ENCODE measurements at regions not wholly inside any gene's neighbourhood (a gene's known extent, or its start where the extent isn't known, plus 50 kb on each side); places are given as distances from the start of the nearest gene placed in this dataset.

DNA sequence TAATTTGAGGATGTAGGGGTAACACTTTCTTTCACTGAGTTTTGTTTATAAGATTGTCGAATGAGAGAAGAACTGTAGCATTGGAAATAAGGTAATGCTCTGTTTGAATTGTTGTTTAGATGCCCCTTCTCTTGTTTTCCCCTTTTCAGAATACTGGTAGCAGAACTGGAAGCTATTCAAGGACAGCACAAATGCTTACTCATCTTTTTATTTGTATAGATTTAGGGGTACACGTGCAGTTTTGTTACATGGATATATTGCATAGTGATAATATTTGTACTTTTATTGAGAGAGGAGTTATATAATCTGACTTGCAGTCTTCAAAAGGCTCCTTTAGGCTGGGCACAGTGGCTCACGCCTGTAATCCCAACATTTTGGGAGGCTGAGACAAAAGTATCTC is 145.4 kb upstream of the HAND2 start:
- ATAC-seq (no peak), DNase-seq (ENCODE audit: low read depth, low spot score) (no peak)
- Histone ChIP-seq H3K36me3 (ENCODE audit: control insufficient read depth in 1 of 2, insufficient read depth in 2 of 2, low read length in 2 of 2) (no peaks in the 10 kb centered on the region), H3K27ac (ENCODE audit: low read depth, low read length) (no peak overlapping the region), H3K4me3 (replicated peaks in 1 of 2; ENCODE audit: low read depth in 1 of 2, low read length in 2 of 2) (no peak overlapping the region), H4K20me1 (ENCODE audit: insufficient read depth) (no peaks in the 10 kb centered on the region), H3K4me1 (ENCODE audit: control insufficient read depth in 1 of 2, insufficient read depth in 2 of 2, low read length in 2 of 2) (no peaks in the 10 kb centered on the region), H2AFZ (ENCODE audit: low read depth, low read length, poor library complexity, severe bottlenecking) (no peak overlapping the region), H3K9me3 (ENCODE audit: control insufficient read depth in 1 of 2, insufficient read depth in 1 of 2, low read depth in 1 of 2, low read length in 2 of 2) (no peaks in the 10 kb centered on the region), H3K9ac (ENCODE audit: low read length) (no peak overlapping the region), H3K4me2 (ENCODE audit: low read length) (no peak overlapping the region), H3K27me3 (ENCODE audit: insufficient read depth, low read length) (peaks cover 10% of the 10 kb centered on the region; the same call in 1 of the 2 replicates), H3K79me2 (ENCODE audit: insufficient read depth, low read length) (no peaks in the 10 kb centered on the region), H3K9me2 (ENCODE audit: insufficient read depth) (no peaks in the 10 kb centered on the region)
- ChIA-PET RAD21 (ENCODE audit: low non-redundant PET in 1 of 2, low total read pairs in 2 of 2, uncharacterized antibody in 2 of 2, unreplicated experiment in 2 of 2) (no interaction called here), POLR2A (no interaction called here), CTCF (no interaction called here)
- TF ChIP-seq SIN3A (IDR thresholded peaks at IDR 0.05; ENCODE audit: low read depth): no peak
- TF ChIP-seq EZH2phosphoT487 (IDR thresholded peaks at IDR 0.05; ENCODE audit: borderline replicate concordance): no peak
- TF ChIP-seq, protein P1, sequence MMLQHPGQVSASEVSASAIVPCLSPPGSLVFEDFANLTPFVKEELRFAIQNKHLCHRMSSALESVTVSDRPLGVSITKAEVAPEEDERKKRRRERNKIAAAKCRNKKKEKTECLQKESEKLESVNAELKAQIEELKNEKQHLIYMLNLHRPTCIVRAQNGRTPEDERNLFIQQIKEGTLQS (IDR thresholded peaks at IDR 0.05): no peak
- TF ChIP-seq, protein P2, sequence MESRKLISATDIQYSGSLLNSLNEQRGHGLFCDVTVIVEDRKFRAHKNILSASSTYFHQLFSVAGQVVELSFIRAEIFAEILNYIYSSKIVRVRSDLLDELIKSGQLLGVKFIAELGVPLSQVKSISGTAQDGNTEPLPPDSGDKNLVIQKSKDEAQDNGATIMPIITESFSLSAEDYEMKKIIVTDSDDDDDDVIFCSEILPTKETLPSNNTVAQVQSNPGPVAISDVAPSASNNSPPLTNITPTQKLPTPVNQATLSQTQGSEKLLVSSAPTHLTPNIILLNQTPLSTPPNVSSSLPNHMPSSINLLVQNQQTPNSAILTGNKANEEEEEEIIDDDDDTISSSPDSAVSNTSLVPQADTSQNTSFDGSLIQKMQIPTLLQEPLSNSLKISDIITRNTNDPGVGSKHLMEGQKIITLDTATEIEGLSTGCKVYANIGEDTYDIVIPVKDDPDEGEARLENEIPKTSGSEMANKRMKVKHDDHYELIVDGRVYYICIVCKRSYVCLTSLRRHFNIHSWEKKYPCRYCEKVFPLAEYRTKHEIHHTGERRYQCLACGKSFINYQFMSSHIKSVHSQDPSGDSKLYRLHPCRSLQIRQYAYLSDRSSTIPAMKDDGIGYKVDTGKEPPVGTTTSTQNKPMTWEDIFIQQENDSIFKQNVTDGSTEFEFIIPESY (IDR thresholded peaks at IDR 0.05; ENCODE audit: extremely low read depth, insufficient replicate concordance, low read length): no peak
- no peak for TF ChIP-seq FOSL1 (IDR thresholded peaks at IDR 0.05; ENCODE audit: low read depth)
- TF ChIP-seq REST (IDR thresholded peaks at IDR 0.05; ENCODE audit: low read depth): no peak
- TF ChIP-seq ZFX (IDR thresholded peaks at IDR 0.05): no peak
- TF ChIP-seq CBX3 (IDR thresholded peaks at IDR 0.05; ENCODE audit: low read depth): no peak
- no peak for TF ChIP-seq CEBPB (IDR thresholded peaks at IDR 0.05; ENCODE audit: low read depth)
- TF ChIP-seq TCF7L2 (IDR thresholded peaks at IDR 0.05; ENCODE audit: borderline replicate concordance, extremely low read depth, insufficient read depth, insufficient read length): no peak
- no peak for TF ChIP-seq POLR2A (IDR thresholded peaks at IDR 0.05; ENCODE audit: borderline replicate concordance, extremely low read depth, insufficient read depth, insufficient read length)
- TF ChIP-seq SRF (IDR thresholded peaks at IDR 0.05; ENCODE audit: low read depth): no peak
- no peak for TF ChIP-seq YY1 (IDR thresholded peaks at IDR 0.05; ENCODE audit: extremely low read depth, insufficient replicate concordance, low read depth, low read length)
- intact Hi-C loops (cut with micrococcal nuclease): no loop called here
- BruUV-seq (replicated peaks): no TSS peak
